ENCODE measurements at regions not wholly inside any gene's neighbourhood (a gene's known extent, or its start where the extent isn't known, plus 50 kb on each side); places are given as distances from the start of the nearest gene placed in this dataset.
"Not testable (repeated sequence)": the region's sequence is repeated elsewhere in the genome, so short reads cannot be mapped to it uniquely, and the experiment has no call there.

- Histone ChIP-seq H2AFZ (no peak overlapping the region), H3K27ac (no peak overlapping the region), H3K36me3 (ENCODE audit: low read depth) (no peaks in the 10 kb centered on the region), H3K4me1 (ENCODE audit: insufficient read depth) (no peaks in the 10 kb centered on the region), H3K79me2 (ENCODE audit: insufficient read depth) (no peaks in the 10 kb centered on the region), H3K9me2 (ENCODE audit: insufficient read depth) (no peaks in the 10 kb centered on the region), H3F3A (ENCODE audit: insufficient read depth) (no peaks in the 10 kb centered on the region), H3K9ac (no peak overlapping the region), H4K20me1 (ENCODE audit: insufficient read depth) (no peaks in the 10 kb centered on the region), H3K4me3 (no peak overlapping the region), H3K9me3 (ENCODE audit: low read depth) (no peaks in the 10 kb centered on the region), H3K4me2 (ENCODE audit: unreplicated experiment) (no peak overlapping the region), H3K27me3 (replicated peaks; ENCODE audit: insufficient read depth) (peaks cover 26% of the 10 kb centered on the region)
- 53 to 64% methylated on average over 2 of the region's 2 CpGs for WGBS, 2 experiments (ENCODE audit: low coverage in 1 of 2, low lambda C conversion rate in 2 of 2, missing lambda C conversion rate in 2 of 2)
- in situ Hi-C loops (cut with MboI): no loop called here
- TF ChIP-seq EZH2phosphoT487 (IDR thresholded peaks at IDR 0.05; ENCODE audit: insufficient read depth, low read depth) (no peak), EZH2 (IDR thresholded peaks at IDR 0.05; ENCODE audit: insufficient read depth, poor library complexity, severe bottlenecking) (no peak)
- no peak for DNase-seq
These were observed 373.5 kb upstream of the TRPC7 start for GRCh38 chr5:136738829-136739228.

GRCh38 chr5:136736021-136736420 is 370.7 kb upstream of the TRPC7 start:
- Histone ChIP-seq H3K4me3 (no peak overlapping the region), H3F3A (ENCODE audit: insufficient read depth) (0 out of 2 replicates have a peak, but pooled peaks cover 2% of the 10 kb centered on the region), H4K20me1 (ENCODE audit: insufficient read depth) (no peaks in the 10 kb centered on the region), H3K4me2 (ENCODE audit: unreplicated experiment) (no peak overlapping the region), H2AFZ (no peak overlapping the region), H3K9ac (no peak overlapping the region), H3K36me3 (ENCODE audit: low read depth) (no peaks in the 10 kb centered on the region), H3K27ac (no peak overlapping the region), H3K9me2 (ENCODE audit: insufficient read depth) (no peaks in the 10 kb centered on the region), H3K79me2 (ENCODE audit: insufficient read depth) (no peaks in the 10 kb centered on the region), H3K9me3 (ENCODE audit: low read depth) (no peaks in the 10 kb centered on the region), H3K27me3 (replicated peaks; ENCODE audit: insufficient read depth) (peaks cover 30% of the 10 kb centered on the region), H3K4me1 (ENCODE audit: insufficient read depth) (0 out of 2 replicates have a peak, but pooled peaks cover 3% of the 10 kb centered on the region)
- in situ Hi-C loops (cut with MboI): no loop called here
- no peak for DNase-seq
- TF ChIP-seq EZH2 (IDR thresholded peaks at IDR 0.05; ENCODE audit: insufficient read depth, poor library complexity, severe bottlenecking) (no peak), EZH2phosphoT487 (IDR thresholded peaks at IDR 0.05; ENCODE audit: insufficient read depth, low read depth) (no peak)
- 53 to 63% methylated on average over 6 of the region's 6 CpGs for WGBS, 2 experiments (ENCODE audit: low coverage in 1 of 2, low lambda C conversion rate in 2 of 2, missing lambda C conversion rate in 2 of 2)

- H3F3A ChIP-seq (ENCODE audit: insufficient read depth); H3K9ac ChIP-seq; H2AFZ ChIP-seq; H3K4me3 ChIP-seq; H3K27ac ChIP-seq; H3K4me2 ChIP-seq (ENCODE audit: unreplicated experiment); H3K79me2 ChIP-seq (ENCODE audit: insufficient read depth); in situ Hi-C loops (cut with MboI); H3K4me1 ChIP-seq (ENCODE audit: insufficient read depth); H3K9me2 ChIP-seq (ENCODE audit: insufficient read depth); H4K20me1 ChIP-seq (ENCODE audit: insufficient read depth); H3K9me3 ChIP-seq (ENCODE audit: low read depth); H3K36me3 ChIP-seq (ENCODE audit: low read depth); DNase-seq: not testable (repeated sequence)
- WGBS, 2 experiments (ENCODE audit: low coverage in 1 of 2, low lambda C conversion rate in 2 of 2, missing lambda C conversion rate in 2 of 2): 58 to 62% methylated on average over 4 of the region's 4 CpGs
- peaks cover 30% of the 10 kb centered on the region for H3K27me3 ChIP-seq (replicated peaks; ENCODE audit: insufficient read depth)
These were observed 370.3 kb upstream of the TRPC7 start for GRCh38 chr5:136735611-136736010.

- Histone ChIP-seq H2AFZ (no peak overlapping the region), H3K9me2 (ENCODE audit: insufficient read depth) (no peaks in the 10 kb centered on the region), H3K9ac (no peak overlapping the region), H3K27me3 (replicated peaks; ENCODE audit: insufficient read depth) (peaks cover 20% of the 10 kb centered on the region), H4K20me1 (ENCODE audit: insufficient read depth) (no peaks in the 10 kb centered on the region), H3K36me3 (ENCODE audit: low read depth) (no peaks in the 10 kb centered on the region), H3K4me2 (ENCODE audit: unreplicated experiment) (no peak overlapping the region), H3K4me3 (no peak overlapping the region), H3K4me1 (ENCODE audit: insufficient read depth) (peaks cover 12% of the 10 kb centered on the region), H3K27ac (no peak overlapping the region), H3F3A (ENCODE audit: insufficient read depth) (0 out of 2 replicates have a peak, but pooled peaks cover 6% of the 10 kb centered on the region), H3K79me2 (ENCODE audit: insufficient read depth) (no peaks in the 10 kb centered on the region), H3K9me3 (ENCODE audit: low read depth) (no peaks in the 10 kb centered on the region)
- DNase-seq: no peak
- in situ Hi-C loops (cut with MboI): no loop called here
- 41 to 68% methylated on average over 1 of the region's 1 CpG for WGBS, 2 experiments (ENCODE audit: low coverage in 1 of 2, low lambda C conversion rate in 2 of 2, missing lambda C conversion rate in 2 of 2)
- TF ChIP-seq EZH2 (IDR thresholded peaks at IDR 0.05; ENCODE audit: insufficient read depth, poor library complexity, severe bottlenecking) (no peak), EZH2phosphoT487 (IDR thresholded peaks at IDR 0.05; ENCODE audit: insufficient read depth, low read depth) (no peak)
These were observed 369.3 kb upstream of the TRPC7 start for GRCh38 chr5:136734628-136735027.

GRCh38 chr5:136732751-136733150 is 367.4 kb upstream of the TRPC7 start:
- H3K27me3 ChIP-seq (replicated peaks; ENCODE audit: insufficient read depth): peaks cover 16% of the 10 kb centered on the region
- H3K9me3 ChIP-seq (ENCODE audit: low read depth): no peaks in the 10 kb centered on the region
- no peak overlapping the region for H3K4me3 ChIP-seq
- 0 out of 2 replicates have a peak, but pooled peaks cover 9% of the 10 kb centered on the region for H3F3A ChIP-seq (ENCODE audit: insufficient read depth)
- no peak overlapping the region for H2AFZ ChIP-seq
- H3K36me3 ChIP-seq (ENCODE audit: low read depth): no peaks in the 10 kb centered on the region
- no peak overlapping the region for H3K9ac ChIP-seq
- H3K4me1 ChIP-seq (ENCODE audit: insufficient read depth): peaks cover 15% of the 10 kb centered on the region
- H3K27ac ChIP-seq: no peak overlapping the region
- H3K4me2 ChIP-seq (ENCODE audit: unreplicated experiment): no peak overlapping the region
- 81 to 87% methylated on average over 1 of the region's 1 CpG for WGBS, 2 experiments (ENCODE audit: low coverage in 1 of 2, low lambda C conversion rate in 2 of 2, missing lambda C conversion rate in 2 of 2)
- no peak for TF ChIP-seq EZH2phosphoT487 (IDR thresholded peaks at IDR 0.05; ENCODE audit: insufficient read depth, low read depth)
- TF ChIP-seq EZH2 (IDR thresholded peaks at IDR 0.05; ENCODE audit: insufficient read depth, poor library complexity, severe bottlenecking): no peak
- H3K9me2 ChIP-seq (ENCODE audit: insufficient read depth): no peaks in the 10 kb centered on the region
- H3K79me2 ChIP-seq (ENCODE audit: insufficient read depth): no peaks in the 10 kb centered on the region
- no peak for DNase-seq
- in situ Hi-C loops (cut with MboI): no loop called here
- H4K20me1 ChIP-seq (ENCODE audit: insufficient read depth): no peaks in the 10 kb centered on the region
